ENCODE measurements at regions not wholly inside any gene's neighbourhood (a gene's known extent, or its start where the extent isn't known, plus 50 kb on each side); places are given as distances from the start of the nearest gene placed in this dataset.

DNA sequence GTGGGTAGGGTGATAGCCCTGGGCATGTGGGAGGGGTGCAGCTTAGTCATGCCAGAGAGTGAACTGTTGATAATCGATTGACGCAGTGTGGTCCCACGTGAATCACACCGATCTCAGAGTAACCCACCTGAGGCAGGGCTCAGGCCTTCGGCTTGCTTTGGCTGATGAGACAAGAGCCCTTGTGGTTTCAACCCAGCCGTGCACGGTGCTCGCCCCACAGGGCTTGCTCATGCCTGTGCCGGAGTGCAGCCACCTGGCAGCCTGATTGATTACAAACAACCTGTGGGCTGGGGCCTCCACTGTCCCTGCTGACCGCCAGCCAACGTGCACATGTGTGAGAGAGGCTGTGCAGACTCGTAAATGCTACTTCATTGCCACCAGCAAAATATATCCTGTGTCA, 144.9 kb upstream of the ADARB2 start:
- no peak for DNase-seq (ENCODE audit: low read depth in 2 of 2)

DNA sequence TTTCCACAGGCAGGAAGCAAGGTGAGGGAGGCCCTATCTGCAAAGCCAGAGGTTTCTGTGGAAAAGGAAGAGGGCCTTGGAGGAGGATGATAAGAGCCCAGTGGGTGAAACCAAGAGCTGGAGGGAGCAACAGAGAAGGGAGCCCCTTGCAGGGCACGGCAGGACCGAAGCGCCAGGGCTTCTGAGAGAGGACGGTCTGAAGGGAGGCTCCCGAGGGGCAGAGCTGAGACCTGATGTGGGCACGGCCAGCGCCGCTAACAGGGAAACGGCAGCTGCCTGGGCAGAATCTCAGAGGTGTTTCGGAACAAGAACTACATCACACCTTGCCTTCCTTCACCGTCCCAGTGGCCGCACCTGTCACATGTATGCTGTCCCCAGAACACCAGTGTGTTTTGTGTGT, 144.3 kb upstream of the ADARB2 start:
- no peak for DNase-seq (ENCODE audit: low read depth in 2 of 2)

DNA sequence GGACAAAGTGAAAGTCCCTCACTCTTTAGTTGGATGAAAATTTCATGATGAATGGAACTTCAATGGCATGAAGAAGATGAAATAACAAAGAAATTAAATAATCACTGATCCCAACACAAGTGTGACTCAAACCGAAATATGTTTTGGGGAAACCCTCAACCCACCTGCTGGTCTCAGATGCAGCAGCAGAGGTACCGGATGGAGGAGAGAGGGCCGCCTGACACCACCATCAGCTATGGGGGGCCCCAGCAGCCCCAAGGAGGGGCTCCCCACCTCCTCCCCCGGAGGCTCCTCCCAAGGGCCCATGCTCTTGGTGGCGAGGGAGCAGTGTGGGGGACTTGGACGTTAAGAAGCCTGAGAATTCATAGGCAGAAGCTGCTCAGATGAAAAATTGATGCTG, 137.2 kb upstream of the ADARB2 start:
- no peak for DNase-seq (ENCODE audit: low read depth in 2 of 2)

DNA sequence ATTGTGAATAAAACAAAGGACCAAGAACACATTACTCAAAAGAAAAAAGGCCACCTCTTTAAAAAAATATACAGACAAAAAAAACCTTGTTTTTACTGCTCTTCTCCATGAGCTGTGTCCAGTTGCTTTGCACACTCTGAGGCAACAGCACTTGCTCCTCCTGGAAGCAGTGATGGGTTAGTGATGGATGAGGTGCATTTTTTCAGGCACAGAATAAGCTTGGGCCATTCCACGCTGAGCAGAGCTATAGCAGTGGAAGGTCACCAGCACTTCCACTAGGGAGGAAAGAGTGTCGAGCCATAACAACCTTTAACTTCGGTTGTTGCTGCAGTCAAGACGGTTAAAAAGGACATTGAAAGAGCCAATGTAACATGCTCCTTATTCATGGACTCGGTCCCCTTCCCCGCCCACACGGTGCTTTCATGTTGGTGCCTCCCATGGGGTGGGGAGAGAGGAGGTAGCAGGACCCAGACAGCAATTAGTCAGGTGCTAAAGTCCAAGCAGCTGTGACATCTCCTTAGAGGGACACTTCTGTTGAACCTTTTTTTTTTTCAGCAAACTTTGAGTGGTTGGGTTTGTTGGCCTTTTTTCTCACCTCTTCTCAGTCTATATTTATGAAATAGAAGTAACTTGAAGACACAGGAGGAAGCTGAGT, 136.5 kb upstream of the ADARB2 start:
- DNase-seq (ENCODE audit: low read depth in 2 of 2): no peak

DNA sequence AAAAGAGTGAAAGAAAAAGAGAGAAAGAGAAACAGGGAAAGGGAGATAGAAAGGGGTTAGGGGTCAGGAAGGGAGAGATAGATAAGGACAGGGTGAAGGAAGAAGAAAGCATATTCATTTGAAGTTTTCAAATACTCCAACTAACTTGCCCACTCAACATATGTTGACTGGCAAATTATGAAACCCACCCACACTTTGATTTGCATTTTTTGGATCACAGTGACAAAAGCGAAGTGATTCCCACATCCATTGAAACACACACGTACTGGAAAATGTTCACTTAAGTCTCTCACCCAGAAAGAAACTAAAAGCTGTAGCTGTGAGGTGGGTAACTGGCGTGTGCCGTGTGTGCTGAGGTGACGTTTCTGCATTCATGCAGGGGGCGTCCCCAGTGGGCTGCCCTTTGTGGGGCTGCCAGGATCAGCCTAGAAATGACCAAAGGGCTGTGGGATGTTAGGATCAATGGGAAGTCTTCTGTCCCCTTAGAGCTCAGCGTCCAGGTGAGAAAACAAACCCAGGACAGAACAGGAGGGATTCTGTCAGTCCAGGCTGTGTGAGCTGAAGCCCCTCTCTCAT, 134.9 kb upstream of the ADARB2 start:
- no peak for DNase-seq (ENCODE audit: low read depth in 2 of 2)

- no peak for DNase-seq (ENCODE audit: low read depth in 2 of 2)
These were observed 133.2 kb upstream of the ADARB2 start for GRCh38 chr10:1870491-1870890.

DNA sequence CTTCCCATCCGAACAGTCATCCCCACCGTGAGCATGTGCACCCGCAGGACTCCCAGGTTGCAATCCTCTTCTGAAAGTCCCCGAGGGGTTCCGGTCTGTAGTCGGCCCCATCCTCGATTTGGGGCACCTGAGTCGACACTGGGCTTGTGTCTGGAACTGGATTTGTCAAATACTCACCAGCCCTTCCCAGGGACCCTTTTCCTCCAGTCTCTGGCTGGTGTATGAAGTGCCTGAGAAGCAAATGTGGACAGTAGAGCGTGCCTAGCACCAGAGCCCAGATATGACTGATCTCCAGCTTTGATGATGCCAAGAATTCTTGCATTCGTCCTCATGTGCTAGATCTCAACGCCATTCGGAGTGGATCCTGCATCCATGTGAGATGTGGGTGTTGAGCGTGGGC, 132.5 kb upstream of the ADARB2 start:
- no peak for DNase-seq (ENCODE audit: low read depth in 2 of 2)

DNA sequence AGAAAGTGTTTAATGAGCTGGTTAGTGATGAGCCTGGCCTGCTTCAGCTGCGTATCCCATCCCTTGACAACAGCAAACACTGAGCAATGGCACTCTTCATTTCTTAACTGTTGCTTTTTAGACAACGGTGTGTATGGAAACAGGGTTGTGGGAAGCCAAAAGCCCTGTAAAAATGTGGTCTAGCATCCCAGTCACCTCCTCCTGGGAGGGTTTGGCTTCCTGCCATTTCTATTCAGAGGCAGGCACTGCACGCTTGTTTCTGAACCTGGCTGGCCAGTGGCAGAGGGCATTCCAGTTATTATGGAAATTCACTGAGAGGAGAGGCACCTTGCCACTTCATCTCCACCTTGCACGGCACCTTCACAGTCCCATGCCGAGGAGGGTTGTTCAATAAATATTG, 123.0 kb upstream of the ADARB2 start:
- DNase-seq (ENCODE audit: low read depth in 2 of 2): no peak

DNA sequence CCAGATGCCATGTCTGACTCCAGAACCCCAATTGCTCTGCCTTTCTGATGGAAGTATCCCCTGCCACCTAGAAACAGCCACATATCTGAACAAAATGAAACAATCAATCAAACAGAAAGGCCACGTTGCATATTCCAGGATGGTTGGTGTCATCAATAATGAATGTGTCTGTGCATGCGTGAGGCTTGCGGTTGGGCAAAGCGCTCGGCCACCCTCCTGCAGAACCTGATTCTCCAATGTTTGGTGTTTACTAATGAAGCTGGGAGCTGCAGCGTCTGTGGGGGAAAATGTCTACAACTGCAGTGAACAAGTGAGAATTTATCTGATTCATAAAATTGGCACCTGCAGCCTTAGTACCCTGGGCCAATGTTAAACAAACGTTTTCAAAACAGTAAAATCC, 121.2 kb upstream of the ADARB2 start:
- no peak for DNase-seq (ENCODE audit: low read depth in 2 of 2)

DNA sequence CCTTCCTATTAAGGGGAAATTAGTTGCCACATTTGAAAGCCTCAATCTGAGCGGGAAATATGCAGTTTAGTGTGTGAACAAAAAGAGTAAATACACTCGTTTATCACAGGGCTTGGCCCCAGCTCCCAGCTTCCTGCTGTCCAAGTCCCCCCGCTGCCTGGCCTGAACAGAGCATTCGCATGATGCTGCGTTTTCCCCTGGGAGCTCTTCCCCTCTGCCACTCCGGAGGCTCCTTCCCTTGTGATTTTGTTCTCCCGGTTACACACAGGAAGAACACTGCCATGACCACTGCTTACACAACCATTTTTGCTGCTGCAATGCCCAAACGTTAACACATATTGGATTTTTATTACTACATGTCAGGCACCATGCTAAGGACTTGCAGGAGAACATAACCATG, 120.7 kb upstream of the ADARB2 start:
- no peak for DNase-seq (ENCODE audit: low read depth in 2 of 2)

- no peak for DNase-seq (ENCODE audit: low read depth in 2 of 2)
These were observed 118.6 kb upstream of the ADARB2 start for GRCh38 chr10:1855911-1856310.

DNA sequence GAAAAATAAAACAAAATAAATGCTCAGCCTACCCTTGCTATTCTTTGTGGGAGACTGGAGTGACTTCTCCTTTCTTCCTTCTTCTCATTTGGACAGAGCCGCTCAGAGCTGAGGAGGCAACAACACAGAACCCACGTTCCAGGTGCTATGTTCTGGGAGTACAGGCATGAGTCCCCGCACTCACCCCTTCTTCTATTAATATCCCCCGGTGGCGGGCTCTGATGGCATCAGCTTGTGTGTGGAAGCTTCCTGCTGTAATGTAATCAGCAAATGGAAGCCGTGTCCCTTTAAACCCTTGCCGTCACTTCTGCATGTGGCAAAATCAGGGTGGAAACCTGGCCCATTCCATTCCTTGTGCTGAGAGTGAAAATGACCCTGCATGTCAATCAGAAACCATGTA, 116.9 kb upstream of the ADARB2 start:
- no peak for DNase-seq (ENCODE audit: low read depth in 2 of 2)

GRCh38 chr10:1853801-1854200, 116.5 kb upstream of the ADARB2 start:
- DNase-seq (ENCODE audit: low read depth in 2 of 2): no peak

DNA sequence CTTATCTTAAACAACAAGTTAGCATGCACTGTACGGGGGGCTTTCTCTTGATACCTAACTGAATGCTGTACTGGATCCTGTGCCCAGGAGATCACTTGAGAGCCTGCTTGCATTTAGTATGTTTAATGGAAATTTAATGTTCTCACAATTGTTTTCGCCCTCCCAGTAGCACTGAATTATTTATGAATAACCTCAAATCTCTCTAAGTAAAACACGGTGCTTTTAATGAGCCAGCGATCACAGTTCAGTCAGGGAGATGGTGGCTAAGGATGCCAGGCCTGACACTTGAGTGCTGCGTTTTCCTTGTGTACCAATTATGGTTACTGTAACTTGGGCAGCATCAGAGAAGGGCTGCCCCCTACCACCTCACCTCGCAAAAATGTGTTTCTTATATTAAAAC, 115.5 kb upstream of the ADARB2 start:
- no peak for DNase-seq (ENCODE audit: low read depth in 2 of 2)

- DNase-seq (ENCODE audit: low read depth in 2 of 2): no peak
These were observed 114.4 kb upstream of the ADARB2 start for GRCh38 chr10:1851762-1852161.

GRCh38 chr10:1850971-1851527, 113.7 kb upstream of the ADARB2 start:
- DNase-seq (ENCODE audit: low read depth in 2 of 2): no peak

DNA sequence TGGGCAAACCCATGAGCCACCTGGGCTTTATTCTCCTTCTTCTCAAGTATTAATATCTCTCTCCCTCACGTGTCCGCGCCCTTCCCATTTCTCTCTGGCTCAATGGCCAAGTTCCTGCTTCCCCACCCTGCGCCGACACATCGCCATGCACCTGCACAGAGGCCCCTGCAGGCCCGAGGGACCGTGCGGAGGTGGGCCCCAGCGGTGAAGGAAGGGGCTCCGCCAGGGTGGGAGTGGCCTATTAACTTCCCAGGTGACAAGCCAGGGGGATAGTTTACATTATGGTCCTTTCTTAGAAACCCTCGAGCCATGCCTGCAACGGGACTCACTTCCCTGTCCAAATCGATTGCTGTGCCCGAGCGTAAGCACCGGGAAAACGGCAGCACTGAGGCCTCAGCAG, 110.0 kb upstream of the ADARB2 start:
- DNase-seq (ENCODE audit: low read depth in 2 of 2): no peak

DNA sequence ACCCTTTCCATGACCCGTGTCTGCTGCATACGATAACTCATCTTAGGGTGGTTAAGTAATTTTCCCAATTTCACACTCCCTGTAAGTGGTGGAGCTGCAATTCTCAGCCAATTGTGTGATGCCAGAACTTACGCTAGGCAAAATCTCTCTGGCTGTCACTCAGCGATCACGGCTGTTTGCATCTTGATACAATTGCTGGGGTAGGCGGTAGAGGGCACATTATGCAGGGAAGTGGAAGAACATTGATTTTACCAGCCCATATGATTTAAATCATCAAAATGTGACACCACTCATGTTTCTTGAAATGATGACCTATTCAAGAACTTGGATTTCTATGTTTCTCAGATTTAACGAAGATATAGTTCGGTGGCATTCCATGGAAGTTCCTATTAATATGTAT, 108.7 kb upstream of the ADARB2 start:
- DNase-seq (ENCODE audit: low read depth in 2 of 2): no peak

GRCh38 chr10:1841759-1842158, 104.4 kb upstream of the ADARB2 start:
- no peak for DNase-seq (ENCODE audit: low read depth in 2 of 2)

GRCh38 chr10:1829712-1830111, 92.4 kb upstream of the ADARB2 start:
- DNase-seq (ENCODE audit: low read depth in 2 of 2): no peak

DNA sequence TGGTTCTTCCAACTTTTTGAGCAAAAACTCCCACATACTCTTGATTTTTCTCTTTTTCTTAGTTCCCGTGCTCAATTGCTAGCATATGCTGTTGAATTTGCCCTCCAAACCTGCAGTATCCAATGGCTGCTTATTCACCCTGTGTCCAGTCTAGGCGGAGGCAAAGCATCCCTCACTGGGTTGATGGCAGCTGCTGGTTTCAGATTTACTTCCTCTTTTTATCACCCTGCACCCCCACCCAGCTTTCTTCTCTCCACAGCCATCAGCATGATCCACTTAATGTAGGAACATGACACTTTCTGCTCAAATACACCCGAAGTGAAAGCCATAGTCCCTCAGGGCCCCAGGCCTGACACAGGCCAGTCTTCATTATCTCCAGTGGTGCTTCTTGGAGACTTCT, 87.6 kb upstream of the ADARB2 start:
- no peak for DNase-seq (ENCODE audit: low read depth in 2 of 2)

DNA sequence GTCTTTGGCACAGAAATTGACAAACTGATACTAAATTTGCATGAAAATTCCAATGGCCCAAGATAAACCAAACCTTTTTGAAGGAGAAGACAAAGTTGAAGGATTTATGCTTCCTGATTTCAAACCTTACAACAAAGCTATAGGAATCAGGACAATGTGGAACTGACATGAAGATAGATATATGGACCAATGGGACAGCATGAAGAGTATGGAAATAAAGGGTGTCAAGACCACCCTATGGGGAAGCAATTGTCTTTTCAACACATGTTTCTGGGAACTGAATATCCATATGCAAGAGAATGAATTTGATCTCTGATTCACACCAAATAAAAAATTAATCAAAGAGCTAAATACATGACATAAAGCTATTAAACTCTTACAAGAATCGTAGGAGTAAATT, 77.2 kb upstream of the ADARB2 start:
- DNase-seq (ENCODE audit: low read depth in 2 of 2): no peak

DNA sequence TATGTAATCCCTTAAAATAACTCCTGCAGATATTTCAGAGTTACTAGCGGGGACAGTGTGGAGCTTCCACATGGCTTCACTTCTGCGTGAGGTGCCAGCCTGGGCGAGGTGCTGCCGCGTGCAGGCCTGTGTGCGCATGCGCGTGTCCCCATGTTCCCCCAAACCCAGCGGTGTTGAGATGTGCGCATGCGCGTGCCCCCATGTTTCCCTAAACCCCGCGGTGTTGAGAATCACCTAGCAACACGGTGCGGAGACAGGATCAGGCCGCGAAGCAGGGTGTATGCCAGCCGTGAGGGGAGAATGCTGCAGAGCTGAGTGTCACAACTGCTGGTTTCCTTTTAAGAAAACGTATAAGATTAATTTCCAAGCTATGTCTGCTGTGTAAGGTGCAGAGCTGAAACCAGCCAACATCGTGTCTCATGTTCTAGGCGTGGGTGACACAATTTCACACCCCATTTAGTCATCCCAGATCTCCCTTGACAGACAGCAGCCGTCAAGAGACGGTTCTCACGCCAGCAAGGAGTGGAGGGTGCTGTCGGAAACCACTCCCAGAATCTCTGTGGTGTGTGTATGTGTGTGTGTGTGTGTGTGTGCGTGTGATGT, 71.9 kb upstream of the ADARB2 start:
- DNase-seq (ENCODE audit: low read depth in 2 of 2): no peak

All from activated CD8-positive, alpha-beta memory T cell treated with anti-CD3 and anti-CD28 coated beads for 4 hours (primary cell).